HCT116 (cell line): ENCODE measurements at regions not wholly inside any gene's neighbourhood (a gene's known extent, or its start where the extent isn't known, plus 50 kb on each side); places are given as distances from the start of the nearest gene placed in this dataset.

Source experiments
- ATAC-seq: fragments of 200-7000 bp; cut with Tn5 transposase; 2 replicates; pipeline ENCODE4 v1.9.1; 2020; ENCODE audit warnings: mild to moderate bottlenecking, moderate library complexity
- BruUV-seq: library from RNA; stranded (reverse); fragments of 400-500 nt; replicated peaks from 2 replicates; lab custom pipeline; 2021; lab: Mats Ljungman, UMichigan
- CTCF ChIA-PET: fragments of 300-600 bp; sonication (Branson Sonifier 250); formaldehyde crosslinking; loops from one replicate; lab custom pipeline; 2021; ENCODE audit warnings: antibody characterized with exemption; lab: Charles Lee
- POLR2A ChIA-PET: fragments of 300-600, 350-600 bp; sonication (Branson Sonifier 250); formaldehyde crosslinking; loops from one replicate; lab custom pipeline; 2021; ENCODE audit warnings: antibody characterized with exemption; lab: Charles Lee
- RAD21 ChIA-PET, 2 experiments: fragments of 300-600 bp; sonication (Branson Sonifier 250); formaldehyde crosslinking; loops; one replicate each; lab custom pipeline; 2023; ENCODE audit warnings: low total read pairs in 2 of 2; ENCODE audit not compliant: uncharacterized antibody in 2 of 2, unreplicated experiment in 2 of 2, low non-redundant PET in 1 of 2; lab: Charles Lee
- DNase-seq: peaks from one replicate; pipeline ENCODE4 v3.0.0-alpha.2; 2010; ENCODE audit warnings: low read depth, low spot score
- H2AFZ ChIP-seq: fragments of 200-600 bp; shearing (Covaris generic), sonication (generic); 2 replicates; pipeline ENCODE4 v1.6.1; 2017; ENCODE audit warnings: low read depth, mixed run types, mixed read lengths, antibody characterized with exemption, low read length; ENCODE audit not compliant: poor library complexity, severe bottlenecking
- H3K27ac ChIP-seq: 2 replicates; pipeline ENCODE4 v1.5.1; 2012; ENCODE audit warnings: low read depth, low read length
- H3K27me3 ChIP-seq: fragments of 200-600 bp; sonication (generic); 2 replicates; pipeline ENCODE4 v1.6.1; 2016; ENCODE audit warnings: mixed run types, low read length, mixed read lengths; ENCODE audit not compliant: insufficient read depth
- H3K36me3 ChIP-seq, 2 experiments: fragments of 200-500 bp in 1 of 2; fragments of 200-600 bp in 1 of 2; sonication (Bioruptor generic) in 1 of 2; sonication (generic) in 1 of 2; 2 replicates each; pipeline versions ENCODE4 v1.5.1 to v1.6.1; 2014 to 2016; ENCODE audit warnings: low read length in 2 of 2, inconsistent platforms in 1 of 2, mixed read lengths in 1 of 2, mixed run types in 1 of 2; ENCODE audit not compliant: insufficient read depth in 2 of 2, control insufficient read depth in 1 of 2
- H3K4me1 ChIP-seq, 2 experiments: fragments of 200-600 bp in 1 of 2; sonication (generic) in 1 of 2; 2 replicates each; pipeline versions ENCODE4 v1.5.1 to v1.6.1; 2012 to 2017; ENCODE audit warnings: low read length in 2 of 2, inconsistent platforms in 1 of 2, mild to moderate bottlenecking in 1 of 2, mixed read lengths in 1 of 2, mixed run types in 1 of 2, moderate library complexity in 1 of 2; ENCODE audit not compliant: insufficient read depth in 2 of 2, control insufficient read depth in 1 of 2
- H3K4me2 ChIP-seq: fragments of 200-600 bp; sonication (generic); 2 replicates; pipeline ENCODE4 v1.6.1; 2017; ENCODE audit warnings: mixed run types, low read length, mixed read lengths
- H3K4me3 ChIP-seq, 2 experiments: fragments of 200-600 bp in 1 of 2; sonication (generic) in 1 of 2; replicated peaks in 1 of 2; 2 replicates each; pipeline ENCODE4 v1.5.1; 2011 to 2016; ENCODE audit warnings: low read length in 2 of 2, control low read depth in 1 of 2, low read depth in 1 of 2, mild to moderate bottlenecking in 1 of 2, mixed read lengths in 1 of 2, mixed run types in 1 of 2
- H3K79me2 ChIP-seq: fragments of 200-600 bp; sonication (generic); 2 replicates; pipeline ENCODE4 v1.6.1; 2017; ENCODE audit warnings: mild to moderate bottlenecking, mixed run types, low read length, moderate library complexity, mixed read lengths; ENCODE audit not compliant: insufficient read depth
- H3K9ac ChIP-seq: fragments of 200-600 bp; sonication (generic); 2 replicates; pipeline ENCODE4 v1.6.1; 2016; ENCODE audit warnings: low read length, mixed read lengths
- H3K9me2 ChIP-seq: fragments of 200-600 bp; sonication (generic), shearing (Covaris generic); 2 replicates; pipeline ENCODE4 v1.6.1; 2017; ENCODE audit warnings: mixed run types, mild to moderate bottlenecking, moderate library complexity; ENCODE audit not compliant: insufficient read depth
- H3K9me3 ChIP-seq, 2 experiments: fragments of 200-500 bp in 1 of 2; fragments of 200-600 bp in 1 of 2; sonication (Bioruptor generic) in 1 of 2; sonication (generic) in 1 of 2; 2 replicates each; pipeline ENCODE4 v1.6.1; 2014 to 2017; ENCODE audit warnings: low read length in 2 of 2, mixed read lengths in 2 of 2, inconsistent platforms in 1 of 2, low read depth in 1 of 2, mild to moderate bottlenecking in 1 of 2, mixed run types in 1 of 2, moderate library complexity in 1 of 2; ENCODE audit not compliant: control insufficient read depth in 1 of 2, insufficient read depth in 1 of 2
- H4K20me1 ChIP-seq: fragments of 200-600 bp; sonication (generic), shearing (Covaris generic); 2 replicates; pipeline ENCODE4 v1.6.1; 2017; ENCODE audit warnings: mixed run types, mild to moderate bottlenecking, moderate library complexity; ENCODE audit not compliant: insufficient read depth
- CBX3 ChIP-seq: IDR thresholded peaks from 2 replicates; pipeline ENCODE4 v1.6.1; 2012; ENCODE audit warnings: low read depth
- CEBPB ChIP-seq: IDR thresholded peaks from 2 replicates; pipeline ENCODE4 v1.6.1; 2012; ENCODE audit warnings: low read depth
- EGR1 ChIP-seq: IDR thresholded peaks from 2 replicates; pipeline ENCODE4 v1.6.1; 2012; ENCODE audit warnings: low read depth
- EZH2 ChIP-seq: fragments of 200-600 bp; sonication (generic); IDR thresholded peaks from 2 replicates; pipeline ENCODE4 v1.6.1; 2017; ENCODE audit warnings: antibody characterized with exemption, mixed run types
- EZH2phosphoT487 ChIP-seq: fragments of 200-600 bp; IDR thresholded peaks from 2 replicates; pipeline ENCODE4 v1.6.1; 2018; ENCODE audit warnings: antibody characterized with exemption, borderline replicate concordance
- FOSL1 ChIP-seq: IDR thresholded peaks from 2 replicates; pipeline ENCODE4 v1.6.1; 2012; ENCODE audit warnings: low read depth
- POLR2A ChIP-seq: IDR thresholded peaks from 2 replicates; pipeline ENCODE4 v1.7.0; 2011; ENCODE audit warnings: borderline replicate concordance; ENCODE audit not compliant: insufficient read depth, insufficient read length; ENCODE audit errors: extremely low read depth
- POLR2AphosphoS5 ChIP-seq: IDR thresholded peaks from 2 replicates; pipeline ENCODE4 v1.6.1; 2011; ENCODE audit warnings: mild to moderate bottlenecking, low read depth, low read length, moderate library complexity
- SIN3A ChIP-seq: IDR thresholded peaks from 2 replicates; pipeline ENCODE4 v1.6.1; 2012; ENCODE audit warnings: low read depth
- SRF ChIP-seq: IDR thresholded peaks from 2 replicates; pipeline ENCODE4 v1.6.1; 2012; ENCODE audit warnings: low read depth
- intact Hi-C: fragments of 100-400 bp; cut with micrococcal nuclease; formaldehyde crosslinking; loops from 2 replicates; pipeline ENCODE4 v1.10.0; 2022
- TF ChIP-seq, protein P1 (sequence below): IDR thresholded peaks from 2 replicates; pipeline ENCODE4 v1.6.1; 2011; ENCODE audit warnings: mild to moderate bottlenecking, low read length, moderate library complexity; ENCODE audit not compliant: insufficient replicate concordance; ENCODE audit errors: extremely low read depth
- TF ChIP-seq, protein P2 (sequence below): IDR thresholded peaks from 2 replicates; pipeline ENCODE4 v1.6.1; 2012

DNA sequence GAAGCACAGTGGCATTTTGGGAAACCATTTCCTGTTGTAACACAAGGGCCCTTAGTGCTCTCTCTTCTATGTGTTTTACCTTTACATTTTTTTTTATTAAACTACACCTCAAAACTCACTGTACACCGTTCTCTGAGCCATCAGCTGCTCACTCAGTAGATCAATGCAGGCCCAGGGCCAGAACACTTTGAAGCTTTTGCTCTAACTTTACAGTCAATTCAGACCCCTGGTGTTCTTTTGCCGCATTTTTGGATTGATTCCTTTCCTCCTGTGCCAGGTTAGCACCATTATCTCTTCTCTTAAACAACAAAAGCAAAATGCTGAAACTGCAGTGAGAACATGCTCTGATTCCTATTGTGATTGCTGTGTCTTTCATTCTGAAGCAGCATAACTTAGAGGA is 269.8 kb upstream of the RGMB start:
- no peak overlapping the region for H3K9ac ChIP-seq
- H3K27ac ChIP-seq: no peak overlapping the region
- H3K4me2 ChIP-seq: no peak overlapping the region
- intact Hi-C loops: no loop called here
- H3K9me2 ChIP-seq: no peaks in the 10 kb centered on the region
- H2AFZ ChIP-seq: no peak overlapping the region
- H3K27me3 ChIP-seq: no peaks in the 10 kb centered on the region
- no peaks in the 10 kb centered on the region for H4K20me1 ChIP-seq
- BruUV-seq: no TSS peak
- H3K9me3 ChIP-seq: no peaks in the 10 kb centered on the region
- no peaks in the 10 kb centered on the region for H3K4me1 ChIP-seq
- no peak overlapping the region for H3K4me3 ChIP-seq
- ATAC-seq: no peak
- no peak for DNase-seq
- ChIA-PET CTCF (no interaction called here), POLR2A (no interaction called here), RAD21 (no interaction called here)
- TF ChIP-seq, protein P1, sequence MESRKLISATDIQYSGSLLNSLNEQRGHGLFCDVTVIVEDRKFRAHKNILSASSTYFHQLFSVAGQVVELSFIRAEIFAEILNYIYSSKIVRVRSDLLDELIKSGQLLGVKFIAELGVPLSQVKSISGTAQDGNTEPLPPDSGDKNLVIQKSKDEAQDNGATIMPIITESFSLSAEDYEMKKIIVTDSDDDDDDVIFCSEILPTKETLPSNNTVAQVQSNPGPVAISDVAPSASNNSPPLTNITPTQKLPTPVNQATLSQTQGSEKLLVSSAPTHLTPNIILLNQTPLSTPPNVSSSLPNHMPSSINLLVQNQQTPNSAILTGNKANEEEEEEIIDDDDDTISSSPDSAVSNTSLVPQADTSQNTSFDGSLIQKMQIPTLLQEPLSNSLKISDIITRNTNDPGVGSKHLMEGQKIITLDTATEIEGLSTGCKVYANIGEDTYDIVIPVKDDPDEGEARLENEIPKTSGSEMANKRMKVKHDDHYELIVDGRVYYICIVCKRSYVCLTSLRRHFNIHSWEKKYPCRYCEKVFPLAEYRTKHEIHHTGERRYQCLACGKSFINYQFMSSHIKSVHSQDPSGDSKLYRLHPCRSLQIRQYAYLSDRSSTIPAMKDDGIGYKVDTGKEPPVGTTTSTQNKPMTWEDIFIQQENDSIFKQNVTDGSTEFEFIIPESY: no peak
- no peaks in the 10 kb centered on the region for H3K36me3 ChIP-seq
- no peaks in the 10 kb centered on the region for H3K79me2 ChIP-seq

DNA sequence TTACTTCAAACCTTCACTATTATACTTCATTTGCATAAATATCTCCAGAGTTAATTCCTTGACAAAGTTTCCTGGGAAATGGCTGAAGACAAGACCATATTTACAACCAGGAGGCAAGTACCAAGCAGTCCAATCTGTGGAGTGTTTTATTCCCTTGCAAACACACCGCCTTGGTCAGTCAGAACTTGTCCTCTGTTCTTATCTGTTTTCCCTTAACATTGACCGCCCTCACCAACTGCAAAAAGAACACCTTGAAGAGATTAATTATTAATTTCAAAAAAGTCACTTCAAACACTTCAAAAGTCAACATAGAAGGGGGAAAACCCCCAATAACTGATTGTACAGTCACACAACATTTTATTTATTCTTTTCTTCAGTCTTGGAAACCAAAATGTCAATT is 269.0 kb upstream of the RGMB start:
- Histone ChIP-seq H3K36me3 (no peaks in the 10 kb centered on the region), H4K20me1 (no peaks in the 10 kb centered on the region), H3K27ac (no peak overlapping the region), H3K4me1 (no peaks in the 10 kb centered on the region), H3K9ac (no peak overlapping the region), H3K9me3 (no peaks in the 10 kb centered on the region), H3K4me2 (no peak overlapping the region), H2AFZ (no peak overlapping the region), H3K4me3 (no peak overlapping the region), H3K9me2 (no peaks in the 10 kb centered on the region), H3K79me2 (no peaks in the 10 kb centered on the region), H3K27me3 (no peaks in the 10 kb centered on the region)
- ChIA-PET RAD21 (no interaction called here), POLR2A (no interaction called here), CTCF (no interaction called here)
- DNase-seq (no peak), ATAC-seq (no peak)
- TF ChIP-seq CBX3 (no peak), POLR2AphosphoS5 (no peak), EGR1 (no peak), FOSL1 (no peak), CEBPB (no peak), SIN3A (no peak), EZH2 (no peak), SRF (no peak), EZH2phosphoT487 (no peak), POLR2A (no peak)
- TF ChIP-seq, protein P2, sequence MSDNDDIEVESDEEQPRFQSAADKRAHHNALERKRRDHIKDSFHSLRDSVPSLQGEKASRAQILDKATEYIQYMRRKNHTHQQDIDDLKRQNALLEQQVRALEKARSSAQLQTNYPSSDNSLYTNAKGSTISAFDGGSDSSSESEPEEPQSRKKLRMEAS: no peak
- intact Hi-C loops: no loop called here
- no TSS peak for BruUV-seq
